ENCODE measurements at regions not wholly inside any gene's neighbourhood (a gene's known extent, or its start where the extent isn't known, plus 50 kb on each side); places are given as distances from the start of the nearest gene placed in this dataset.

DNA sequence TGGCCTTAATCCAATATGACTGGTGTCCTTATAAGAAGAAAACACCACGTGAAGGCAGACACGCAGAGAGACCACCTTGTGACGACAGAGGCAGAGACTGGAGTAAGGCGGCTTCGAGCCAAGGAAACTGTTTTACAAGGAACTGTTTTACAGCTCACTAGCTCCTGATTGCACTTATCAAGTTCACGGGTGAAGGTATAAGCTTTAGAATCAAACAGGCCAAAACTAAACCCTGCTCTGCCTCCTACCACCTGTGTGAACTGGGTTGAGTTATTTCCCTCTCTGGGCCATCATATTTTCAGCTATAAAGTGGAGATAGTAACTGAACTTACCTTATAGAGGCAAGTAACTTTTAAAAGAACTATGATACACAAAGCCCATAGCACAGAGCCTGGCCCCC, 166.9 kb upstream of the NFIA start:
- CTCF ChIA-PET: interaction anchor here (0.6 kb wide), 1 partner anchor 127 kb away, joined by 3 read pairs; no protein-coding TSS in a partner anchor
- no peak overlapping the region for H3K4me3 Mint-ChIP-seq
- POLR2A ChIA-PET: interaction anchor here (0.6 to 0.7 kb wide), 2 partner anchors 756 to 907 kb away, joined by 3 to 5 read pairs; no protein-coding TSS in a partner anchor

DNA sequence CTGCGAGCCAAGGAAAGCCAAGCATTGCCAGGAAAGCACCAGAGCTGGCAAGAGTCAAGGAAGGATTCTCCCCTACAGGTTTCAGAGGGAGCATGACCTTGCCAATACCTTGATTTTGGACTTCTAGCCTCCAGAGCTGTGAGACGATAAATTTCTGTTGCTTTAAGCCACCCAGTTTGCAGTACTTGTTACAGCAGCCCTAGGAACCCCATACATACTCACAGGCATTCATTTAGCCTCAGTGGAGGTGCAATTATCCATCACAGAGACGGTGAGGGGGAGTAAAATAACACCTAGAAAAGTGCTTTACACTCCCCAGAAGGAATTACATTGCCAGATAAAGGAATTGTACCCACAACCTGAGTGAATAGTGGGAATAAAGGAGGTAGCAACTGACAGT, 167.4 kb upstream of the NFIA start:
- ATAC-seq: no peak
- TF ChIP-seq MYBL2 (CRISPR knock-in tag; IDR thresholded peaks at IDR 0.05) (no peak), PRDM15 (CRISPR knock-in tag; IDR thresholded peaks at IDR 0.05) (no peak), RELA (CRISPR knock-in tag; IDR thresholded peaks at IDR 0.05; ENCODE audit: borderline replicate concordance) (no peak), ATF1 (CRISPR knock-in tag; IDR thresholded peaks at IDR 0.05) (no peak), MAX (CRISPR knock-in tag; IDR thresholded peaks at IDR 0.05) (no peak)
- TF ChIP-seq, protein P1, sequence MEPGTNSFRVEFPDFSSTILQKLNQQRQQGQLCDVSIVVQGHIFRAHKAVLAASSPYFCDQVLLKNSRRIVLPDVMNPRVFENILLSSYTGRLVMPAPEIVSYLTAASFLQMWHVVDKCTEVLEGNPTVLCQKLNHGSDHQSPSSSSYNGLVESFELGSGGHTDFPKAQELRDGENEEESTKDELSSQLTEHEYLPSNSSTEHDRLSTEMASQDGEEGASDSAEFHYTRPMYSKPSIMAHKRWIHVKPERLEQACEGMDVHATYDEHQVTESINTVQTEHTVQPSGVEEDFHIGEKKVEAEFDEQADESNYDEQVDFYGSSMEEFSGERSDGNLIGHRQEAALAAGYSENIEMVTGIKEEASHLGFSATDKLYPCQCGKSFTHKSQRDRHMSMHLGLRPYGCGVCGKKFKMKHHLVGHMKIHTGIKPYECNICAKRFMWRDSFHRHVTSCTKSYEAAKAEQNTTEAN (CRISPR knock-in tag; IDR thresholded peaks at IDR 0.05): no peak
- TF ChIP-seq, protein P2, sequence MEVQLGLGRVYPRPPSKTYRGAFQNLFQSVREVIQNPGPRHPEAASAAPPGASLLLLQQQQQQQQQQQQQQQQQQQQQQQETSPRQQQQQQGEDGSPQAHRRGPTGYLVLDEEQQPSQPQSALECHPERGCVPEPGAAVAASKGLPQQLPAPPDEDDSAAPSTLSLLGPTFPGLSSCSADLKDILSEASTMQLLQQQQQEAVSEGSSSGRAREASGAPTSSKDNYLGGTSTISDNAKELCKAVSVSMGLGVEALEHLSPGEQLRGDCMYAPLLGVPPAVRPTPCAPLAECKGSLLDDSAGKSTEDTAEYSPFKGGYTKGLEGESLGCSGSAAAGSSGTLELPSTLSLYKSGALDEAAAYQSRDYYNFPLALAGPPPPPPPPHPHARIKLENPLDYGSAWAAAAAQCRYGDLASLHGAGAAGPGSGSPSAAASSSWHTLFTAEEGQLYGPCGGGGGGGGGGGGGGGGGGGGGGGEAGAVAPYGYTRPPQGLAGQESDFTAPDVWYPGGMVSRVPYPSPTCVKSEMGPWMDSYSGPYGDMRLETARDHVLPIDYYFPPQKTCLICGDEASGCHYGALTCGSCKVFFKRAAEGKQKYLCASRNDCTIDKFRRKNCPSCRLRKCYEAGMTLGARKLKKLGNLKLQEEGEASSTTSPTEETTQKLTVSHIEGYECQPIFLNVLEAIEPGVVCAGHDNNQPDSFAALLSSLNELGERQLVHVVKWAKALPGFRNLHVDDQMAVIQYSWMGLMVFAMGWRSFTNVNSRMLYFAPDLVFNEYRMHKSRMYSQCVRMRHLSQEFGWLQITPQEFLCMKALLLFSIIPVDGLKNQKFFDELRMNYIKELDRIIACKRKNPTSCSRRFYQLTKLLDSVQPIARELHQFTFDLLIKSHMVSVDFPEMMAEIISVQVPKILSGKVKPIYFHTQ (CRISPR knock-in tag; IDR thresholded peaks at IDR 0.05): no peak
- TF ChIP-seq, protein P3, sequence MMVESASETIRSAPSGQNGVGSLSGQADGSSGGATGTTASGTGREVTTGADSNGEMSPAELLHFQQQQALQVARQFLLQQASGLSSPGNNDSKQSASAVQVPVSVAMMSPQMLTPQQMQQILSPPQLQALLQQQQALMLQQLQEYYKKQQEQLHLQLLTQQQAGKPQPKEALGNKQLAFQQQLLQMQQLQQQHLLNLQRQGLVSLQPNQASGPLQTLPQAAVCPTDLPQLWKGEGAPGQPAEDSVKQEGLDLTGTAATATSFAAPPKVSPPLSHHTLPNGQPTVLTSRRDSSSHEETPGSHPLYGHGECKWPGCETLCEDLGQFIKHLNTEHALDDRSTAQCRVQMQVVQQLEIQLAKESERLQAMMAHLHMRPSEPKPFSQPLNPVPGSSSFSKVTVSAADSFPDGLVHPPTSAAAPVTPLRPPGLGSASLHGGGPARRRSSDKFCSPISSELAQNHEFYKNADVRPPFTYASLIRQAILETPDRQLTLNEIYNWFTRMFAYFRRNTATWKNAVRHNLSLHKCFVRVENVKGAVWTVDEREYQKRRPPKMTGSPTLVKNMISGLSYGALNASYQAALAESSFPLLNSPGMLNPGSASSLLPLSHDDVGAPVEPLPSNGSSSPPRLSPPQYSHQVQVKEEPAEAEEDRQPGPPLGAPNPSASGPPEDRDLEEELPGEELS (CRISPR knock-in tag; IDR thresholded peaks at IDR 0.05): no peak

More for the DNA sequence above, 166.9 kb upstream of the NFIA start:
- no peak for ATAC-seq
- no peak for DNase-seq (ENCODE audit: low spot score)
- peaks cover 17% of the 10 kb centered on the region for H3K4me1 Mint-ChIP-seq
- H3K27me3 Mint-ChIP-seq (ENCODE audit: low read depth): no peaks in the 10 kb centered on the region
- peaks cover 26% of the 10 kb centered on the region for H3K9me3 Mint-ChIP-seq
- no peaks in the 10 kb centered on the region for H3K36me3 Mint-ChIP-seq
- TF ChIP-seq E2F4 (CRISPR knock-in tag; IDR thresholded peaks at IDR 0.05; ENCODE audit: borderline replicate concordance, low read depth): no peak
- TF ChIP-seq SP1 (CRISPR knock-in tag; conservative IDR thresholded peaks at IDR 0.05): no peak
- TF ChIP-seq, protein P4, sequence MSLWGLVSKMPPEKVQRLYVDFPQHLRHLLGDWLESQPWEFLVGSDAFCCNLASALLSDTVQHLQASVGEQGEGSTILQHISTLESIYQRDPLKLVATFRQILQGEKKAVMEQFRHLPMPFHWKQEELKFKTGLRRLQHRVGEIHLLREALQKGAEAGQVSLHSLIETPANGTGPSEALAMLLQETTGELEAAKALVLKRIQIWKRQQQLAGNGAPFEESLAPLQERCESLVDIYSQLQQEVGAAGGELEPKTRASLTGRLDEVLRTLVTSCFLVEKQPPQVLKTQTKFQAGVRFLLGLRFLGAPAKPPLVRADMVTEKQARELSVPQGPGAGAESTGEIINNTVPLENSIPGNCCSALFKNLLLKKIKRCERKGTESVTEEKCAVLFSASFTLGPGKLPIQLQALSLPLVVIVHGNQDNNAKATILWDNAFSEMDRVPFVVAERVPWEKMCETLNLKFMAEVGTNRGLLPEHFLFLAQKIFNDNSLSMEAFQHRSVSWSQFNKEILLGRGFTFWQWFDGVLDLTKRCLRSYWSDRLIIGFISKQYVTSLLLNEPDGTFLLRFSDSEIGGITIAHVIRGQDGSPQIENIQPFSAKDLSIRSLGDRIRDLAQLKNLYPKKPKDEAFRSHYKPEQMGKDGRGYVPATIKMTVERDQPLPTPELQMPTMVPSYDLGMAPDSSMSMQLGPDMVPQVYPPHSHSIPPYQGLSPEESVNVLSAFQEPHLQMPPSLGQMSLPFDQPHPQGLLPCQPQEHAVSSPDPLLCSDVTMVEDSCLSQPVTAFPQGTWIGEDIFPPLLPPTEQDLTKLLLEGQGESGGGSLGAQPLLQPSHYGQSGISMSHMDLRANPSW (CRISPR knock-in tag; conservative IDR thresholded peaks at IDR 0.05; ENCODE audit: low read depth): no peak
- no peak for TF ChIP-seq ZNF121 (CRISPR knock-in tag; IDR thresholded peaks at IDR 0.05)
- TF ChIP-seq SMAD4 (CRISPR knock-in tag; IDR thresholded peaks at IDR 0.05): no peak
- no peak for TF ChIP-seq CREB1 (CRISPR knock-in tag; IDR thresholded peaks at IDR 0.05)
- no peak for TF ChIP-seq NFYB (CRISPR knock-in tag; conservative IDR thresholded peaks at IDR 0.05; ENCODE audit: low read depth)
- no peak for TF ChIP-seq ZNF317 (CRISPR knock-in tag; IDR thresholded peaks at IDR 0.05; ENCODE audit: borderline replicate concordance, low read depth)
- no peak for TF ChIP-seq ZNF425 (CRISPR knock-in tag; conservative IDR thresholded peaks at IDR 0.05)
- H3K27ac Mint-ChIP-seq: no peak overlapping the region

More for the DNA sequence above, 167.4 kb upstream of the NFIA start:
- Mint-ChIP-seq H3K27me3 (ENCODE audit: low read depth) (no peaks in the 10 kb centered on the region), H3K36me3 (no peaks in the 10 kb centered on the region), H3K4me1 (peaks cover 15% of the 10 kb centered on the region), H3K27ac (no peak overlapping the region), H3K9me3 (peaks cover 26% of the 10 kb centered on the region), H3K4me3 (no peak overlapping the region)
- DNase-seq (ENCODE audit: low spot score): no peak
- ChIA-PET CTCF (no interaction called here), POLR2A (no interaction called here)
